ENCODE measurements at regions not wholly inside any gene's neighbourhood (a gene's known extent, or its start where the extent isn't known, plus 50 kb on each side); places are given as distances from the start of the nearest gene placed in this dataset.

DNA sequence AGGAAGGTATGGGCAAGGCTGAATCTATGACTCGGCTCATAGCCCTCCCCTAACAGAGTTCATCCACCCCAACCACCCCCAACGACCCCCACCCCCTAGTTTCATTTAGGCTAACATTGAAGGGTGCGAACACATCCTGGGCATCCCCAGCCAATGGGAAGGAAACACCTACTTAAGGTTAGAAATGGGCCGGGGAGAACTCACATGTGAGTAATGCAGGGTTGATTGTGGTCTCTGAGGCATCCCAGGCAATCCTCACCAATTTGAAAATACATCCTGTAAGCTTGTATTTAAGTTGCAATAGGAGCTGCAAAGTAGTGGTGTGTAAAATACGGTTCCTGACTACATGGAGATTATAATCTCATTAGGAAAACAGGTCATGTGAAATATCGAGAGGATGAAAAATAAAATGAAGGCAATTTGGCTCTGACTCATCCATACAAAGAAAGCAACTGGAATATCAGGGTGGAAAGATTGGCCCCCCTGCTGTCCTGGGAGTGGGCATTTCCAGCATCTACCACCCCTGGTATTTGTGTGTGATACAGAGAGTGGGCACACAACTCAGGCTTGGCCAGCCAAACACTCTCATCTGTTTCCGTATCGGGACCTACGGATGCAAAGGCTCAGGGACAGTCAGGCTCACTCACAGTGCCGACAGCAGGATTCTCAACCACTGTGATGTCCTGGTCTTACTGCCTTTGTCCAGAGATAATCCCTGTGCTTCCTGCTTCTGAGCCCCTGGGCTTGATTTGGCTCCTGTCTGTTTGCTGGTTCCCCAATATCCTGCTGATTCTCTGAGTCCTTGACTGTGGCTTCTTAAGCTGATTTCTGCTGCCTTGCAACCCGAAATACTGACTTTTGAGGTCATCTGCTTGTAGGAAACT, 90.0 kb upstream of the NCKAP5 start:
- Histone ChIP-seq H3K9me3 (ENCODE audit: control extremely low read depth in 1 of 3, control insufficient read depth in 2 of 3, insufficient read depth in 1 of 3, low read length in 2 of 3) (no peaks in the 10 kb centered on the region), H3K36me3 (replicated peaks in 1 of 2; ENCODE audit: control extremely low read depth in 1 of 2, control insufficient read depth in 1 of 2, extremely low read depth in 1 of 2, insufficient read depth in 2 of 2, low read length in 1 of 2) (no peaks in the 10 kb centered on the region), H3K79me2 (ENCODE audit: control insufficient read depth, insufficient read depth, low read length) (no peaks in the 10 kb centered on the region), H3K4me1 (ENCODE audit: control insufficient read depth in 2 of 2, insufficient read depth in 2 of 2, low read length in 2 of 2) (no peaks in the 10 kb centered on the region), H3K27ac (ENCODE audit: low read length in 2 of 2) (no peak overlapping the region), H4K20me1 (ENCODE audit: control insufficient read depth, insufficient read depth, low read length, poor library complexity, severe bottlenecking) (no peaks in the 10 kb centered on the region), H2AFZ (ENCODE audit: insufficient read depth, low read depth, low read length, poor library complexity, severe bottlenecking) (no peak overlapping the region), H3K4me3 (ENCODE audit: control extremely low read depth in 1 of 5, extremely low read depth in 1 of 5, insufficient read depth in 1 of 5, low read depth in 2 of 5, low read length in 4 of 5) (no peak overlapping the region), H3K27me3 (replicated peaks in 1 of 4; ENCODE audit: control extremely low read depth in 1 of 4, control insufficient read depth in 3 of 4, insufficient read depth in 4 of 4, low read length in 3 of 4) (no peaks in the 10 kb centered on the region), H3K9ac (ENCODE audit: low read length) (no peak overlapping the region), H3K4me2 (replicated peaks; ENCODE audit: low read depth, low read length, poor library complexity, severe bottlenecking) (no peak overlapping the region)
- intact Hi-C loops (cut with micrococcal nuclease): no loop called here
- CTCF ChIA-PET: no interaction called here
- POLR2A ChIA-PET: no interaction called here
- no peaks in the 10 kb centered on the region for H3K4me1 Mint-ChIP-seq
- peaks cover 4% of the 10 kb centered on the region for H3K27me3 Mint-ChIP-seq
- WGBS (ENCODE audit: insufficient coverage): 90% methylated on average over 4 of the region's 11 CpGs
- DNase-seq (no peak), ATAC-seq (ENCODE audit: low read depth) (no peak)
- H3K27ac Mint-ChIP-seq: no peak overlapping the region
- TF ChIP-seq, protein P1, sequence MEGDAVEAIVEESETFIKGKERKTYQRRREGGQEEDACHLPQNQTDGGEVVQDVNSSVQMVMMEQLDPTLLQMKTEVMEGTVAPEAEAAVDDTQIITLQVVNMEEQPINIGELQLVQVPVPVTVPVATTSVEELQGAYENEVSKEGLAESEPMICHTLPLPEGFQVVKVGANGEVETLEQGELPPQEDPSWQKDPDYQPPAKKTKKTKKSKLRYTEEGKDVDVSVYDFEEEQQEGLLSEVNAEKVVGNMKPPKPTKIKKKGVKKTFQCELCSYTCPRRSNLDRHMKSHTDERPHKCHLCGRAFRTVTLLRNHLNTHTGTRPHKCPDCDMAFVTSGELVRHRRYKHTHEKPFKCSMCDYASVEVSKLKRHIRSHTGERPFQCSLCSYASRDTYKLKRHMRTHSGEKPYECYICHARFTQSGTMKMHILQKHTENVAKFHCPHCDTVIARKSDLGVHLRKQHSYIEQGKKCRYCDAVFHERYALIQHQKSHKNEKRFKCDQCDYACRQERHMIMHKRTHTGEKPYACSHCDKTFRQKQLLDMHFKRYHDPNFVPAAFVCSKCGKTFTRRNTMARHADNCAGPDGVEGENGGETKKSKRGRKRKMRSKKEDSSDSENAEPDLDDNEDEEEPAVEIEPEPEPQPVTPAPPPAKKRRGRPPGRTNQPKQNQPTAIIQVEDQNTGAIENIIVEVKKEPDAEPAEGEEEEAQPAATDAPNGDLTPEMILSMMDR (IDR thresholded peaks at IDR 0.05): no peak
- no peak for TF ChIP-seq EZH2 (IDR thresholded peaks at IDR 0.05; ENCODE audit: borderline replicate concordance, insufficient read depth, low read depth, low read length, poor library complexity, severe bottlenecking)
- H3K9me3 Mint-ChIP-seq (ENCODE audit: insufficient read depth): no peaks in the 10 kb centered on the region
- H3K4me3 Mint-ChIP-seq: no peak overlapping the region

DNA sequence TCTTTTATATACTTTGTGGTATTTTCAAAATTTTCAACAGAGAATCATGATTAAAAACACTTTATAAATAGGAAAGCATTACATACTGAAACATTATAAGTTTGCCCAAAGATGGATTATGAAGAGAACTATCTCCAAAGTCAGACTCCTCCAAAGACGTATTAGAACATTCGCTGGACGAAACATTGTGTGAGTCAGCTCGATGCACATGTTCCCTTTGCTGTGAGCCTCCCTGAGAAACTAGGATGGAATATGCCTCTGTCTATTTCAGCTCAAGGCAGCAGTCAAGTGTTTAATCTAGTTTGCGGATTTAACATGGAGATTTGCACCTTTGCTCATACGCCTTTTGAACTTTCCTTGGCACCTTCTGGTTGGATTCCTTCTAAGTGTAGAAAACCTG, 92.2 kb upstream of the NCKAP5 start:
- Histone ChIP-seq H3K4me2 (replicated peaks; ENCODE audit: low read depth, low read length, poor library complexity, severe bottlenecking) (no peak overlapping the region), H3K36me3 (replicated peaks in 1 of 2; ENCODE audit: control extremely low read depth in 1 of 2, control insufficient read depth in 1 of 2, extremely low read depth in 1 of 2, insufficient read depth in 2 of 2, low read length in 1 of 2) (no peaks in the 10 kb centered on the region), H3K4me3 (ENCODE audit: control extremely low read depth in 1 of 5, extremely low read depth in 1 of 5, insufficient read depth in 1 of 5, low read depth in 2 of 5, low read length in 4 of 5) (no peak overlapping the region), H4K20me1 (ENCODE audit: control insufficient read depth, insufficient read depth, low read length, poor library complexity, severe bottlenecking) (no peaks in the 10 kb centered on the region), H3K79me2 (ENCODE audit: control insufficient read depth, insufficient read depth, low read length) (no peaks in the 10 kb centered on the region), H3K9ac (ENCODE audit: low read length) (no peak overlapping the region), H2AFZ (ENCODE audit: insufficient read depth, low read depth, low read length, poor library complexity, severe bottlenecking) (no peak overlapping the region), H3K27me3 (replicated peaks in 1 of 4; ENCODE audit: control extremely low read depth in 1 of 4, control insufficient read depth in 3 of 4, insufficient read depth in 4 of 4, low read length in 3 of 4) (no peaks in the 10 kb centered on the region), H3K27ac (ENCODE audit: low read length in 2 of 2) (no peak overlapping the region), H3K9me3 (ENCODE audit: control extremely low read depth in 1 of 3, control insufficient read depth in 2 of 3, insufficient read depth in 1 of 3, low read length in 2 of 3) (no peaks in the 10 kb centered on the region), H3K4me1 (ENCODE audit: control insufficient read depth in 2 of 2, insufficient read depth in 2 of 2, low read length in 2 of 2) (no peaks in the 10 kb centered on the region)
- no peak for TF ChIP-seq EZH2 (IDR thresholded peaks at IDR 0.05; ENCODE audit: borderline replicate concordance, insufficient read depth, low read depth, low read length, poor library complexity, severe bottlenecking)
- TF ChIP-seq, protein P1 (IDR thresholded peaks at IDR 0.05): no peak
- Mint-ChIP-seq H3K4me3 (no peak overlapping the region), H3K27me3 (peaks cover 4% of the 10 kb centered on the region), H3K9me3 (ENCODE audit: insufficient read depth) (no peaks in the 10 kb centered on the region), H3K4me1 (no peaks in the 10 kb centered on the region), H3K27ac (no peak overlapping the region)
- ATAC-seq (ENCODE audit: low read depth): no peak
- 94% methylated on average over 2 of the region's 6 CpGs for WGBS (ENCODE audit: insufficient coverage)
- POLR2A ChIA-PET: no interaction called here
- CTCF ChIA-PET: no interaction called here
- intact Hi-C loops (cut with micrococcal nuclease): no loop called here
- DNase-seq: no peak
